IMR-90 (cell line): ENCODE measurements at regions not wholly inside any gene's neighbourhood (a gene's known extent, or its start where the extent isn't known, plus 50 kb on each side); places are given as distances from the start of the nearest gene placed in this dataset.

Experiments
- ATAC-seq: fragments of 200-7000 bp; cut with Tn5 transposase; 2 replicates; pipeline ENCODE4 v1.9.1; 2020; ENCODE audit warnings: low read depth, mild to moderate bottlenecking, moderate library complexity
- BruUV-seq: library from RNA; stranded (reverse); fragments of 400-500 nt; replicated peaks from 2 replicates; lab custom pipeline; 2021; lab: Mats Ljungman, UMichigan
- CTCF ChIA-PET: fragments of 300-600 bp; formaldehyde crosslinking; extraction: SDS; loops from one replicate; lab custom pipeline; 2021; ENCODE audit warnings: antibody characterized with exemption; lab: Yijun Ruan, JAX
- POLR2A ChIA-PET: fragments of 300-600 bp; sonication (Branson Sonifier 250); formaldehyde crosslinking; loops from one replicate; lab custom pipeline; 2022; ENCODE audit warnings: antibody characterized with exemption; ENCODE audit not compliant: unreplicated experiment; lab: Charles Lee
- DNase-seq: peaks from one replicate; pipeline ENCODE4 v3.0.0; 2013
- H2AFZ ChIP-seq: replicated peaks from 2 replicates; pipeline ENCODE3; 2013; ENCODE audit warnings: low read length, mild to moderate bottlenecking; ENCODE audit not compliant: poor library complexity
- H2AK5ac ChIP-seq: 2 replicates; pipeline ENCODE4 v1.6.1; 2013; ENCODE audit warnings: low read depth, low read length, inconsistent platforms
- H2AK9ac ChIP-seq: replicated peaks from 2 replicates; pipeline ENCODE3; 2013; ENCODE audit warnings: mild to moderate bottlenecking, low read depth, low read length, moderate library complexity; ENCODE audit not compliant: poor library complexity
- H2BK120ac ChIP-seq: 2 replicates; pipeline ENCODE4 v1.6.1; 2013; ENCODE audit warnings: low read depth, low read length, inconsistent platforms
- H2BK15ac ChIP-seq: 3 replicates; pipeline ENCODE4 v1.6.1; 2013; ENCODE audit warnings: low read depth, low read length, inconsistent platforms
- H2BK20ac ChIP-seq: 2 replicates; pipeline ENCODE4 v1.6.1; 2013; ENCODE audit warnings: low read depth, mild to moderate bottlenecking, inconsistent platforms, low read length, moderate library complexity
- H2BK5ac ChIP-seq: 2 replicates; pipeline ENCODE4 v1.6.1; 2013; ENCODE audit warnings: mild to moderate bottlenecking, low read depth, low read length, inconsistent platforms; ENCODE audit not compliant: poor library complexity, severe bottlenecking
- H3K14ac ChIP-seq: replicated peaks from 2 replicates; pipeline ENCODE4 v1.6.1; 2013; ENCODE audit warnings: low read depth, low read length, inconsistent platforms
- H3K18ac ChIP-seq: 2 replicates; pipeline ENCODE4 v1.6.1; 2013; ENCODE audit warnings: low read depth, low read length, control low read depth
- H3K23ac ChIP-seq: 2 replicates; pipeline ENCODE4 v1.6.1; 2013; ENCODE audit warnings: low read depth, low read length, inconsistent platforms
- H3K27ac ChIP-seq: 2 replicates; pipeline ENCODE4 v1.5.1; 2013; ENCODE audit warnings: mild to moderate bottlenecking, control low read depth, low read length; ENCODE audit not compliant: insufficient read depth
- H3K27me3 ChIP-seq: 2 replicates; pipeline ENCODE4 v1.6.1; 2013; ENCODE audit warnings: low read length; ENCODE audit not compliant: control insufficient read depth, insufficient read depth
- H3K36me3 ChIP-seq: 2 replicates; pipeline ENCODE4 v1.6.1; 2013; ENCODE audit warnings: low read length, mixed read lengths; ENCODE audit not compliant: control insufficient read depth, insufficient read depth
- H3K4ac ChIP-seq: 2 replicates; pipeline ENCODE4 v1.6.1; 2013; ENCODE audit warnings: low read depth, low read length, inconsistent platforms
- H3K4me1 ChIP-seq: 2 replicates; pipeline ENCODE4 v1.6.1; 2013; ENCODE audit warnings: low read length, mixed read lengths; ENCODE audit not compliant: control insufficient read depth, insufficient read depth
- H3K4me2 ChIP-seq: 2 replicates; pipeline ENCODE4 v1.6.1; 2013; ENCODE audit warnings: low read depth, mild to moderate bottlenecking, control low read depth, low read length, moderate library complexity
- H3K4me3 ChIP-seq: 2 replicates; pipeline ENCODE4 v1.5.1; 2013; ENCODE audit warnings: low read depth, mild to moderate bottlenecking, control low read depth, low read length, moderate library complexity; ENCODE audit not compliant: insufficient read depth
- H3K56ac ChIP-seq: 2 replicates; pipeline ENCODE4 v1.6.1; 2013; ENCODE audit warnings: low read length, inconsistent platforms; ENCODE audit not compliant: insufficient read depth; ENCODE audit errors: extremely low read depth
- H3K79me1 ChIP-seq, 2 experiments: 2 replicates each; pipeline ENCODE4 v1.6.1; 2013; ENCODE audit warnings: low read length in 2 of 2, inconsistent platforms in 1 of 2, low read depth in 1 of 2
- H3K9ac ChIP-seq: 2 replicates; pipeline ENCODE4 v1.6.1; 2013; ENCODE audit warnings: low read depth, low read length, control low read depth
- H3K9me1 ChIP-seq: 2 replicates; pipeline ENCODE4 v1.6.1; 2013; ENCODE audit warnings: low read length, inconsistent platforms; ENCODE audit not compliant: insufficient read depth
- H3K9me3 ChIP-seq: 2 replicates; pipeline ENCODE4 v1.6.1; 2013; ENCODE audit warnings: low read length; ENCODE audit not compliant: control insufficient read depth, insufficient read depth
- H4K20me1 ChIP-seq: 2 replicates; pipeline ENCODE4 v1.6.1; 2013; ENCODE audit warnings: low read length, inconsistent platforms; ENCODE audit not compliant: insufficient read depth
- H4K5ac ChIP-seq: 2 replicates; pipeline ENCODE4 v1.6.1; 2013; ENCODE audit warnings: mild to moderate bottlenecking, low read depth, low read length, control low read depth
- H4K8ac ChIP-seq, 2 experiments: 2 replicates each; pipeline ENCODE4 v1.6.1; 2013; ENCODE audit warnings: low read depth in 2 of 2, low read length in 2 of 2, control low read depth in 1 of 2, inconsistent platforms in 1 of 2
- H4K91ac ChIP-seq: 2 replicates; pipeline ENCODE4 v1.6.1; 2013; ENCODE audit warnings: low read depth, low read length, inconsistent platforms; ENCODE audit not compliant: insufficient read depth
- CHD1 ChIP-seq: IDR thresholded peaks from 2 replicates; pipeline ENCODE4 v1.6.1; 2012; ENCODE audit warnings: low read depth, low read length, improper control_type of control experiment
- WGBS, 2 experiments: methylation state at CpG; one replicate each; pipeline versions ENCODE4 v1.1.5 to v1.1.7; 2013; ENCODE audit warnings: missing lambda C conversion rate in 2 of 2; ENCODE audit not compliant: insufficient read length in 1 of 2; ENCODE audit errors: extremely low coverage in 2 of 2; 5-methylcytosine and 5-hydroxymethylcytosine counted together
- dilution Hi-C: fragments of 300-500 bp; cut with HindIII; formaldehyde crosslinking; loops from one replicate; pipeline ENCODE4 v1.14.3; 2018; ENCODE audit warnings: low sequenced_read_pairs; ENCODE audit not compliant: unreplicated experiment
- in situ Hi-C: fragments of 300-500 bp; cut with MboI; formaldehyde crosslinking; loops from 3 replicates; pipeline ENCODE4 v1.14.3; 2019; ENCODE audit warnings: low sequenced_read_pairs, inconsistent platforms, mixed read lengths
- intact Hi-C: fragments of 100-400 bp; cut with micrococcal nuclease; formaldehyde crosslinking; loops from 2 replicates; pipeline ENCODE4 v1.10.0; 2022

DNA sequence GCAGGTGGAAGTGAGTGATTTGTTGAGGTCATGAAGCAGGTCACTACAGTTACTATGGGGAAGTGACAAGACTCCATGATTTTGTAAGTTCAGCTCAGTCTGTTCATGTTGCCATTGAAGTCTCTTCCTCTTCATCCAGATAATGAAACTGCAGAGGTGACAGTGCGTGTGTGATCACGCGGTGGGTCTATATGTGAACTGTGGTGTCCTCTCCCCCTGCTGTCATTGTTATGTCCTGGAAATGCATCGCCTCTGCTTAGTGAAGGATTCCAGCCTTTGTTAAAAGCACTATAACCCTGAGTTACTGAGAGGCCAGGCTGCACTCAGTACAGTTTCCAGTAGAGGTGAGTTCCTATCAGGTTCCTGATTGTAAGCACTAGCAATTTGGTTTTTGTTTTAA lies 216.2 kb upstream of the RMST start:
- H2BK120ac ChIP-seq = no peak overlapping the region
- in situ Hi-C loops = no loop called here
- CTCF ChIA-PET = no interaction called here
- H3K27ac ChIP-seq = no peak overlapping the region
- H3K27me3 ChIP-seq = no peaks in the 10 kb centered on the region
- POLR2A ChIA-PET = no interaction called here
- no peak overlapping the region for H2AK9ac ChIP-seq
- TF ChIP-seq CHD1 = no peak
- H3K79me1 ChIP-seq = no peaks in the 10 kb centered on the region
- intact Hi-C loops = no loop called here
- DNase-seq (no peak), ATAC-seq (no peak)
- H3K18ac ChIP-seq = no peak overlapping the region
- H4K20me1 ChIP-seq = no peaks in the 10 kb centered on the region
- H4K91ac ChIP-seq = no peak overlapping the region
- no TSS peak for BruUV-seq
- H3K56ac ChIP-seq = no peak overlapping the region
- no peak overlapping the region for H3K9ac ChIP-seq
- H2AFZ ChIP-seq = no peak overlapping the region
- H3K4me3 ChIP-seq = no peak overlapping the region
- H2BK20ac ChIP-seq = no peak overlapping the region
- no peak overlapping the region for H4K5ac ChIP-seq
- H2BK5ac ChIP-seq = no peak overlapping the region
- H3K36me3 ChIP-seq = no peaks in the 10 kb centered on the region
- no peak overlapping the region for H3K23ac ChIP-seq
- H2AK5ac ChIP-seq = no peak overlapping the region
- H3K4me1 ChIP-seq = no peaks in the 10 kb centered on the region
- no peaks in the 10 kb centered on the region for H3K9me1 ChIP-seq
- H3K14ac ChIP-seq = no peak overlapping the region
- H4K8ac ChIP-seq = no peak overlapping the region
- no peak overlapping the region for H2BK15ac ChIP-seq
- H3K4ac ChIP-seq = no peak overlapping the region
- WGBS, 2 experiments = no CpG with 5 or more reads among the region's 4 CpGs
- peaks cover 2% of the 10 kb centered on the region; the same call in 1 of the 2 replicates for H3K9me3 ChIP-seq
- dilution Hi-C loops = no loop called here
- no peak overlapping the region for H3K4me2 ChIP-seq
